ENCODE measurements at regions not wholly inside any gene's neighbourhood (a gene's known extent, or its start where the extent isn't known, plus 50 kb on each side); places are given as distances from the start of the nearest gene placed in this dataset.

- TF ChIP-seq CTCF (IDR thresholded peaks at IDR 0.05) = no peak
- Histone ChIP-seq H3K27me3 (no peaks in the 10 kb centered on the region), H3K27ac (no peak overlapping the region), H3K9me3 (no peaks in the 10 kb centered on the region), H3K4me3 (no peak overlapping the region), H3K4me1 (no peaks in the 10 kb centered on the region), H3K36me3 (no peaks in the 10 kb centered on the region)
- no peak for DNase-seq (ENCODE audit: low spot score in 2 of 2)
- intact Hi-C loops (cut with DNase I) = no loop called here
Observed at GRCh38 chr6:77172578-77172977, 290.7 kb downstream of the HTR1B start.

- Histone ChIP-seq H3K36me3 (no peaks in the 10 kb centered on the region), H3K27me3 (no peaks in the 10 kb centered on the region), H3K27ac (no peak overlapping the region), H3K9me3 (no peaks in the 10 kb centered on the region), H3K4me1 (no peaks in the 10 kb centered on the region), H3K4me3 (no peak overlapping the region)
- DNase-seq (ENCODE audit: low spot score in 2 of 2) = no peak
- no peak for TF ChIP-seq CTCF (IDR thresholded peaks at IDR 0.05)
- intact Hi-C loops (cut with DNase I) = no loop called here
Observed at GRCh38 chr6:77159730-77160129, 303.6 kb downstream of the HTR1B start.

GRCh38 chr6:77151241-77151640 lies 312.1 kb downstream of the HTR1B start:
- no peaks in the 10 kb centered on the region for H3K9me3 ChIP-seq
- H3K4me3 ChIP-seq = no peak overlapping the region
- H3K4me1 ChIP-seq = no peaks in the 10 kb centered on the region
- TF ChIP-seq CTCF (IDR thresholded peaks at IDR 0.05) = no peak
- intact Hi-C loops (cut with DNase I) = no loop called here
- no peaks in the 10 kb centered on the region for H3K27me3 ChIP-seq
- H3K36me3 ChIP-seq = no peaks in the 10 kb centered on the region
- no peak overlapping the region for H3K27ac ChIP-seq
- no peak for DNase-seq (ENCODE audit: low spot score in 2 of 2)

GRCh38 chr6:77150736-77151135 lies 312.6 kb downstream of the HTR1B start:
- H3K36me3 ChIP-seq = no peaks in the 10 kb centered on the region
- H3K4me1 ChIP-seq = no peaks in the 10 kb centered on the region
- no peak overlapping the region for H3K4me3 ChIP-seq
- H3K9me3 ChIP-seq = no peaks in the 10 kb centered on the region
- no peak for DNase-seq (ENCODE audit: low spot score in 2 of 2)
- TF ChIP-seq CTCF (IDR thresholded peaks at IDR 0.05) = no peak
- no peak overlapping the region for H3K27ac ChIP-seq
- intact Hi-C loops (cut with DNase I) = no loop called here
- no peaks in the 10 kb centered on the region for H3K27me3 ChIP-seq

GRCh38 chr6:77145244-77145643 lies 318.0 kb downstream of the HTR1B start:
- Histone ChIP-seq H3K4me3 (no peak overlapping the region), H3K9me3 (no peaks in the 10 kb centered on the region), H3K27me3 (no peaks in the 10 kb centered on the region), H3K27ac (no peak overlapping the region), H3K36me3 (no peaks in the 10 kb centered on the region), H3K4me1 (no peaks in the 10 kb centered on the region)
- intact Hi-C loops (cut with DNase I) = no loop called here
- no peak for TF ChIP-seq CTCF (IDR thresholded peaks at IDR 0.05)
- no peak for DNase-seq (ENCODE audit: low spot score in 2 of 2)
